Naive thymus-derived CD8-positive, alpha-beta T cell (primary cell): ENCODE measurements at regions not wholly inside any gene's neighbourhood (a gene's known extent, or its start where the extent isn't known, plus 50 kb on each side); places are given as distances from the start of the nearest gene placed in this dataset.
"Not testable (repeated sequence)": the region's sequence is repeated elsewhere in the genome, so short reads cannot be mapped to it uniquely, and the experiment has no call there.

Source experiments
- ATAC-seq, 2 donors: fragments of 150-1000 bp; cut with Tn5 transposase in 1 of 2; sonication (Bioruptor Pico), chemical (Tn5 transposase) in 1 of 2; 1 replicate in 1 of 2; 2 replicates in 1 of 2; pipeline ENCODE4 v1.10.0; 2021; ENCODE audit warnings: mild to moderate bottlenecking in 2 of 2, moderate library complexity in 2 of 2
- POLR2A ChIA-PET: fragments of 350-600 bp; sonication (Branson Sonifier 250); formaldehyde crosslinking; loops from one replicate; lab custom pipeline; 2021; ENCODE audit warnings: antibody characterized with exemption; lab: Charles Lee
- DNase-seq, 10 donors: peaks; one replicate each; pipeline versions ENCODE4 v3.0.0 to v3.0.0-alpha.2; 2020 to 2022
- H3K27ac Mint-ChIP-seq, 10 donors: one replicate each; pipeline ENCODE4 v1.8.0; 2020 to 2022; ENCODE audit warnings: mild to moderate bottlenecking in 10 of 10, mixed read lengths in 10 of 10, moderate library complexity in 4 of 10, inconsistent platforms in 1 of 10
- H3K27me3 Mint-ChIP-seq, 5 donors: one replicate each; pipeline ENCODE4 v1.8.0; 2021 to 2022; ENCODE audit warnings: mixed read lengths in 5 of 5
- H3K36me3 Mint-ChIP-seq, 3 donors: one replicate each; pipeline ENCODE4 v1.8.0; 2020 to 2022; ENCODE audit warnings: mixed read lengths in 3 of 3, mild to moderate bottlenecking in 2 of 3, inconsistent platforms in 1 of 3
- H3K4me1 Mint-ChIP-seq, 4 donors: one replicate each; pipeline ENCODE4 v1.8.0; 2021 to 2022; ENCODE audit warnings: mixed read lengths in 4 of 4
- H3K4me3 Mint-ChIP-seq, 10 donors: one replicate each; pipeline ENCODE4 v1.8.0; 2020 to 2022; ENCODE audit warnings: mild to moderate bottlenecking in 10 of 10, mixed read lengths in 10 of 10, moderate library complexity in 6 of 10, inconsistent platforms in 1 of 10
- H3K9me3 Mint-ChIP-seq, 9 donors: one replicate each; pipeline ENCODE4 v1.8.0; 2020 to 2022; ENCODE audit warnings: mixed read lengths in 9 of 9, mild to moderate bottlenecking in 3 of 9, inconsistent platforms in 1 of 9, moderate library complexity in 1 of 9

- H3K4me1 Mint-ChIP-seq: peaks cover 0 to 2% (median 0%) of the 10 kb centered on the region in 4 donors
- no peaks in the 10 kb centered on the region for H3K36me3 Mint-ChIP-seq
- POLR2A ChIA-PET: no interaction called here
- no peak overlapping the region for H3K27ac Mint-ChIP-seq
- H3K9me3 Mint-ChIP-seq: peaks cover 0 to 2% (median 0%) of the 10 kb centered on the region in 9 donors
- H3K4me3 Mint-ChIP-seq: no peak overlapping the region
- DNase-seq (no peak), ATAC-seq (no peak)
- H3K27me3 Mint-ChIP-seq: no peaks in the 10 kb centered on the region
Measured at GRCh38 chr13:86909318-86909717, 761.9 kb upstream of the SLITRK5 start.

GRCh38 chr13:86914757-86915156 is 756.4 kb upstream of the SLITRK5 start:
- H3K36me3 Mint-ChIP-seq: no peaks in the 10 kb centered on the region
- H3K4me3 Mint-ChIP-seq: no peak overlapping the region
- POLR2A ChIA-PET: no interaction called here
- no peak for DNase-seq
- no peak overlapping the region for H3K27ac Mint-ChIP-seq
- peaks cover 0 to 2% (median 0%) of the 10 kb centered on the region in 4 donors for H3K4me1 Mint-ChIP-seq
- no peaks in the 10 kb centered on the region for H3K27me3 Mint-ChIP-seq
- ATAC-seq: no peak
- peaks cover 0 to 18% (median 0%) of the 10 kb centered on the region in 9 donors for H3K9me3 Mint-ChIP-seq

DNA sequence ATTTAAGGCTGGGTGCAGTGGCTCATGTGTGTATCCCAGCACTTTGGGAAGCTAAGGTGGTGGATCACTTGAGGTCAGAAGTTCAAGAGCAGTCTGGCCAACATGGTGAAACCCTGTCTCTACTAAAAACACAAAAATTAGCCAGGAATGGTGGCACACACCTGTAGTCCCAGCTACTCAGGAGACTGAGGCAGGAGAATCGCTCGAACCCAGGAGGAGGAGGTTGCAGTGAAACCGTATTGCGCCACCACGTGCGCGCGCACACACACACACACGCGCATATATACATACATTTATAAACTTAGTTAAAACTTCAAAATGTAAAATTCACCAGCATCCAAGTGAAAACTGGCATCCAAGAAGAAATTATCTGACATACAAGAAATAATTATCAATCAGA is 753.7 kb upstream of the SLITRK5 start:
- H3K4me1 Mint-ChIP-seq, H3K27ac Mint-ChIP-seq, H3K36me3 Mint-ChIP-seq, H3K4me3 Mint-ChIP-seq, POLR2A ChIA-PET, DNase-seq, ATAC-seq, H3K27me3 Mint-ChIP-seq: not testable (repeated sequence)
- H3K9me3 Mint-ChIP-seq: peaks cover 0 to 18% (median 0%) of the 10 kb centered on the region in 9 donors

GRCh38 chr13:86918682-86919081 is 752.5 kb upstream of the SLITRK5 start:
- DNase-seq (no peak), ATAC-seq (no peak)
- Mint-ChIP-seq H3K27ac (no peak overlapping the region), H3K9me3 (peaks cover 0 to 18% (median 0%) of the 10 kb centered on the region in 9 donors), H3K4me3 (no peak overlapping the region), H3K27me3 (no peaks in the 10 kb centered on the region), H3K36me3 (no peaks in the 10 kb centered on the region), H3K4me1 (no peaks in the 10 kb centered on the region)
- POLR2A ChIA-PET: no interaction called here

DNA sequence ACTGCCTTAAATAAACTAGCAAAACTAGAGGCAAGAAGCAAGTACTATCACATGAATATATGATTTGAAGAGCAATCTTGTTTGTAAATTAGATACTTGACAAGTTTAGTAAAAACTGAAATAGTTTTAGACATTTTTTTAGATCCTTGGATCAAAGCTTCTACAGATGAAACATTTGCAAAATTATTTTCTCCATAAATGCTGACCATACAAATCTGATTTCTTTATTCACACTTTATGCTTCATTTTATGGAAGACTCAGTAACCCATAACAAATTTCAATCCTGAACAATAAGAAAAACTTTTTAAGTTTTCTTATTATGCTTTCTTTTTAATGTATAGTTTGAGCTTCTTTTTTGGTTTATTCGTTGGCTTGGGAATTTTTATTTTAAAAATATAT is 750.2 kb upstream of the SLITRK5 start:
- POLR2A ChIA-PET: no interaction called here
- no peak for ATAC-seq
- H3K4me3 Mint-ChIP-seq: no peak overlapping the region
- H3K27me3 Mint-ChIP-seq: no peaks in the 10 kb centered on the region
- peaks cover 0 to 14% (median 2%) of the 10 kb centered on the region in 9 donors for H3K9me3 Mint-ChIP-seq
- H3K4me1 Mint-ChIP-seq: no peaks in the 10 kb centered on the region
- H3K27ac Mint-ChIP-seq: no peak overlapping the region
- no peak for DNase-seq
- no peaks in the 10 kb centered on the region for H3K36me3 Mint-ChIP-seq

GRCh38 chr13:86922936-86923335 is 748.2 kb upstream of the SLITRK5 start:
- POLR2A ChIA-PET: no interaction called here
- H3K4me3 Mint-ChIP-seq: no peak overlapping the region
- H3K27ac Mint-ChIP-seq: no peak overlapping the region
- ATAC-seq (no peak), DNase-seq (no peak)
- peaks cover 0 to 2% (median 0%) of the 10 kb centered on the region in 5 donors for H3K27me3 Mint-ChIP-seq
- peaks cover 0 to 15% (median 2%) of the 10 kb centered on the region in 9 donors for H3K9me3 Mint-ChIP-seq
- H3K36me3 Mint-ChIP-seq: no peaks in the 10 kb centered on the region
- no peaks in the 10 kb centered on the region for H3K4me1 Mint-ChIP-seq

DNA sequence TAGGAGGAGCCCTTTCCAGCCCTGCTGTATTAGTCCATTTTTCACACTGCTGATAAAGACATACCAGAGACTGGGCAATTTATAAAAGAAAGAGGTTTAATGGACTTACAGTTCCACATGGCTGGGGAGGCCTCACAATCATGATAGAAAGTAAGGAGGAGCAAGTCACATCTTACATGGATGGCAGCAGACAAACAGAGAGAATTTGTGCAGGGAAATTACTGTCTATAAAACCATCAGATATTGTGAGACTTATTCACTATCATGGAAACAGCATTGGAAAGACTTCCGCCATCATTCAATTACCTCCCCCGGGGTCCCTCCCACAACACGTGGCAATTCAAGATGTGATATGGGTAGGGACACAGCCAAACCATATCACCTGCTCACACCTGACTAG is 744.3 kb upstream of the SLITRK5 start:
- H3K27ac Mint-ChIP-seq, H3K27me3 Mint-ChIP-seq, ATAC-seq, H3K36me3 Mint-ChIP-seq, H3K4me3 Mint-ChIP-seq, H3K4me1 Mint-ChIP-seq, DNase-seq, POLR2A ChIA-PET: not testable (repeated sequence)
- H3K9me3 Mint-ChIP-seq: peaks cover 0 to 18% (median 2%) of the 10 kb centered on the region in 9 donors

DNA sequence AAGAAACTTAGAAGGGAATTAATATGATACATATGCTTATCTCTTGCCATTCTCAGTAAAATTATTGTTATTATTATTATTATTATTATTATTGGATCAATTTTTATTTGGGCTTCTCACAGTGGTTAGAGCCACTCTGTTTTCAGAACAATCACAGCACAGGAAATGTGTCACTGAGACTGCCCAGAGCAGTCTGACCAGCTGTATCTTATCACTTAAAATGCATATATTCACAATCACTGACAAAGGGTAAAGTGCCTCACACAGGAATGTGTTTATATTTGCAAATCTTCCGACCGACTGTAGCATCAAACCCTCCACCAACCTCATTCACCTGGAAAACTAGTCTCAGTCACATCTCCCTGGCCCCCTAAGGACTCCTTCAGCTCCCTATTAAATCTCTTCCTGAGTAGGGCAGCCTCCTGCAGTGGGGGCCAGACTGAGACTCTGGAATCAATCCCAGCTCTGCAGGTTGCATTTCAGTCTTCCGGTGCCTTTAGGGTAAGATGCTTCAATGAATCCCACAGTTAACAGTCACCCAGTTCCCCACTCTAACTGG is 738.3 kb upstream of the SLITRK5 start:
- H3K4me3 Mint-ChIP-seq: no peak overlapping the region
- DNase-seq (no peak), ATAC-seq (no peak)
- no peaks in the 10 kb centered on the region for H3K36me3 Mint-ChIP-seq
- peaks cover 0 to 6% (median 0%) of the 10 kb centered on the region in 9 donors for H3K9me3 Mint-ChIP-seq
- POLR2A ChIA-PET: no interaction called here
- H3K4me1 Mint-ChIP-seq: no peaks in the 10 kb centered on the region
- no peak overlapping the region for H3K27ac Mint-ChIP-seq
- no peaks in the 10 kb centered on the region for H3K27me3 Mint-ChIP-seq

- H3K4me1 Mint-ChIP-seq: no peaks in the 10 kb centered on the region
- POLR2A ChIA-PET: no interaction called here
- no peak overlapping the region for H3K4me3 Mint-ChIP-seq
- H3K27me3 Mint-ChIP-seq: no peaks in the 10 kb centered on the region
- no peak for ATAC-seq
- peaks cover 0 to 6% (median 0%) of the 10 kb centered on the region in 9 donors for H3K9me3 Mint-ChIP-seq
- H3K36me3 Mint-ChIP-seq: no peaks in the 10 kb centered on the region
- no peak overlapping the region for H3K27ac Mint-ChIP-seq
- no peak for DNase-seq
Measured at GRCh38 chr13:86933676-86934075, 737.5 kb upstream of the SLITRK5 start.

DNA sequence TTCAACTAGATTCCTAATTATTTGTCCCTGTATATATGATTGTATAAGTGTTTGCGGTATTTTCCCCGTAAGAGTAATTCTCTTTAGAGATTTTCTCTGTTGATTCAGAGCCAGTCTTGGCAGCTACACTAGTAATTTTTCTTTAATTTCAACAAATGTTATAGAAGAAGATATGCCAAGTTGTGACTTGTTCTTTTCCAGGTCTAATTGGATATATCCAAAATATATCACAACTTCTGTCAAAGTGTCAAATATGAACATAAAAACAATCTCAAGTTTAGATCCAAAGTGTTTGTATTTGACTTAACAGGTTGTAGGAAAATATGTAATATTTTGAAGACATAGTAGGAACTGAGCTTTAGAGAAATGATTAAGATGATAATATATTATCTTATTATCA is 733.9 kb upstream of the SLITRK5 start:
- POLR2A ChIA-PET: no interaction called here
- Mint-ChIP-seq H3K27me3 (no peaks in the 10 kb centered on the region), H3K4me1 (no peaks in the 10 kb centered on the region), H3K36me3 (no peaks in the 10 kb centered on the region), H3K4me3 (no peak overlapping the region), H3K9me3 (peaks cover 0 to 12% (median 0%) of the 10 kb centered on the region in 9 donors), H3K27ac (no peak overlapping the region)
- ATAC-seq: no peak
- no peak for DNase-seq

DNA sequence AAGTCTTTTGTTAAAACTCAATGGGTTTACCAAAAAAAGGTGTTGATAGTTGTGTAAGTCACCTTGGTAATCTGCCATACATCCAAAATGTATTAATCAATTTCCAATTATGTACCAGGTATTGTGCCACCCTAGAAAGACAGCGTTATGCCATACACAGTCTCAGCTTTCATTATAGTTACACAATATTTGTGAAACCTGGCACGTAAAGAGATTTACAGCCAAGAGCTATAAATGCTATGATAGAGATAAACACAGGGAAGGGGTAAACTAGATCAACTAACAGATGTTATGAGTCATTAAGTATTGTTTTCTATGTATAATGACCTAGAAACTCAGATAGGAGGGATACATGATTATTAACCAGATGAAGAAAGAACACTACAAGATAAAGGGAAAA is 725.6 kb upstream of the SLITRK5 start:
- Mint-ChIP-seq H3K4me1 (no peaks in the 10 kb centered on the region), H3K36me3 (no peaks in the 10 kb centered on the region), H3K27me3 (no peaks in the 10 kb centered on the region), H3K27ac (no peak overlapping the region), H3K4me3 (no peak overlapping the region), H3K9me3 (peaks cover 0 to 22% (median 0%) of the 10 kb centered on the region in 9 donors)
- POLR2A ChIA-PET: no interaction called here
- ATAC-seq (no peak), DNase-seq (no peak)

DNA sequence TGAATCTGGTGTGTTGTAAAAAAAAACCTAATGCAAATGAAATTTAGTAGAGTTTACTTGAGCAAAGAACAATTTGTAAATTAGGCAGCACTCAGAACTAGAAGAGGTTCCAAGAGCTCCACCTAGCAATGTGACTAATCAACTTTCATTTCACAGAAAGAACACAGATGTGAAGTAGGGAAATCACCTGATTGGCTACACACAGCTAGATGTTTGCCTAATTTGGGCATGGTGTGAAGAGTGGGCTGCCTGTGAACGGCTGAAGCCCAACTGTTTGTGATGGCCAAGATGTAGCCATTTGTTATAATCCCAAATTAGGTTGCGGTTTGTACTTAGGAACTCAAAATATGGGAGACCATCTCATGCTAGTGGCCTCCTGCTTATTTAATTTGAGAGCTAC is 724.4 kb upstream of the SLITRK5 start:
- POLR2A ChIA-PET: no interaction called here
- Mint-ChIP-seq H3K27me3 (no peaks in the 10 kb centered on the region), H3K4me3 (no peak overlapping the region)

GRCh38 chr13:86954341-86954740 is 716.8 kb upstream of the SLITRK5 start:
- Mint-ChIP-seq H3K36me3 (no peaks in the 10 kb centered on the region), H3K4me1 (no peaks in the 10 kb centered on the region), H3K4me3 (no peak overlapping the region), H3K27ac (no peak overlapping the region), H3K27me3 (no peaks in the 10 kb centered on the region), H3K9me3 (peaks cover 0 to 14% (median 3%) of the 10 kb centered on the region in 9 donors)
- no peak for DNase-seq
- POLR2A ChIA-PET: no interaction called here
- ATAC-seq: no peak

More for the DNA sequence above, 724.4 kb upstream of the SLITRK5 start:
- Mint-ChIP-seq H3K27ac (no peak overlapping the region), H3K4me1 (no peaks in the 10 kb centered on the region), H3K36me3 (no peaks in the 10 kb centered on the region), H3K9me3 (peaks cover 0 to 18% (median 0%) of the 10 kb centered on the region in 9 donors)
- ATAC-seq (no peak), DNase-seq (no peak)

DNA sequence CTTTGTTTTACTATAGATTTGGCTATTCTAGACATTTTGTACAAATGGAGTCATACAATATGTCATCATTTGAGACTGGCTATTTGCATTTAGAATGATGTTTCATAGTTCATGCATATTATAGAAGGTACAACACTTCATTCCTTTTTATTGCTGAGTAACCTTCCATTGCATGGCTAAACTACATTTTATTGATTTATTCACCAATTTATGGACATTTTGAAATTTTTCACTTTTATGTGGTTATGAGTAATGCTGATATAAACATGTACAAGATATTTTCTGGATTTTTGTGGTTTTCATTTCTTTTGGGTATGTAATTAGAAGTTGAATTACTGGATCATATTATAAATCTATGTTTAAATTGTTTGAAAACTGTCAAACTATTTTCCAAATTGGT is 710.3 kb upstream of the SLITRK5 start:
- H3K27me3 Mint-ChIP-seq: no peaks in the 10 kb centered on the region
- no peak for DNase-seq
- POLR2A ChIA-PET: no interaction called here
- no peaks in the 10 kb centered on the region for H3K4me1 Mint-ChIP-seq
- H3K27ac Mint-ChIP-seq: no peak overlapping the region
- H3K4me3 Mint-ChIP-seq: no peak overlapping the region
- H3K36me3 Mint-ChIP-seq: no peaks in the 10 kb centered on the region
- ATAC-seq: no peak
- H3K9me3 Mint-ChIP-seq: peaks cover 0 to 14% (median 3%) of the 10 kb centered on the region in 9 donors
